ENCODE measurements at regions not wholly inside any gene's neighbourhood (a gene's known extent, or its start where the extent isn't known, plus 50 kb on each side); places are given as distances from the start of the nearest gene placed in this dataset.

GRCh38 chr10:29797616-29798015, 162.8 kb upstream of the SVIL start:
- ChIA-PET POLR2A (interaction anchor here (0.6 kb wide), 1 partner anchor 37 kb away, joined by 4 read pairs; no protein-coding TSS in a partner anchor), CTCF (interaction anchor here (0.9 kb wide), 1 partner anchor 14 kb away, joined by 4 read pairs; no protein-coding TSS in a partner anchor)
- Histone ChIP-seq H3K36me3 (ENCODE audit: control insufficient read depth, insufficient read depth, low read length) (no peaks in the 10 kb centered on the region), H3K4me3 (ENCODE audit: low read depth, low read length) (no peak overlapping the region), H3K27me3 (ENCODE audit: control insufficient read depth, insufficient read depth, low read length) (no peaks in the 10 kb centered on the region)
- no peak for DNase-seq (ENCODE audit: low read depth)
- no peak for TF ChIP-seq CTCF (IDR thresholded peaks at IDR 0.05; ENCODE audit: insufficient read depth, low read depth, low read length)

GRCh38 chr10:29795850-29796249, 161.1 kb upstream of the SVIL start:
- TF ChIP-seq CTCF (IDR thresholded peaks at IDR 0.05; ENCODE audit: insufficient read depth, low read depth, low read length) = no peak
- no peak overlapping the region for H3K4me3 ChIP-seq (ENCODE audit: low read depth, low read length)
- ChIA-PET CTCF (no interaction called here), POLR2A (no interaction called here)
- no peaks in the 10 kb centered on the region for H3K27me3 ChIP-seq (ENCODE audit: control insufficient read depth, insufficient read depth, low read length)
- H3K36me3 ChIP-seq (ENCODE audit: control insufficient read depth, insufficient read depth, low read length) = no peaks in the 10 kb centered on the region
- peak; percentile 49 for DNase-seq (ENCODE audit: low read depth)

GRCh38 chr10:29794776-29795611, 160.2 kb upstream of the SVIL start:
- no peaks in the 10 kb centered on the region for H3K36me3 ChIP-seq (ENCODE audit: control insufficient read depth, insufficient read depth, low read length)
- TF ChIP-seq CTCF (IDR thresholded peaks at IDR 0.05; ENCODE audit: insufficient read depth, low read depth, low read length) = no peak
- ChIA-PET CTCF (no interaction called here), POLR2A (no interaction called here)
- no peak overlapping the region for H3K4me3 ChIP-seq (ENCODE audit: low read depth, low read length)
- DNase-seq (ENCODE audit: low read depth) = peak; percentile 34
- no peaks in the 10 kb centered on the region for H3K27me3 ChIP-seq (ENCODE audit: control insufficient read depth, insufficient read depth, low read length)

GRCh38 chr10:29791773-29792172, 157.0 kb upstream of the SVIL start:
- H3K27me3 ChIP-seq (ENCODE audit: control insufficient read depth, insufficient read depth, low read length) = no peaks in the 10 kb centered on the region
- CTCF ChIA-PET = interaction anchor here (0.8 kb wide), 1 partner anchor 20 kb away, joined by 3 read pairs; no protein-coding TSS in a partner anchor
- TF ChIP-seq CTCF (IDR thresholded peaks at IDR 0.05; ENCODE audit: insufficient read depth, low read depth, low read length) = no peak

GRCh38 chr10:29790207-29790606, 155.4 kb upstream of the SVIL start:
- H3K36me3 ChIP-seq (ENCODE audit: control insufficient read depth, insufficient read depth, low read length) = no peaks in the 10 kb centered on the region
- CTCF ChIA-PET = interaction anchor here (0.8 kb wide), 1 partner anchor 53 kb away, joined by 3 read pairs; no protein-coding TSS in a partner anchor
- POLR2A ChIA-PET = no interaction called here
- no peak overlapping the region for H3K4me3 ChIP-seq (ENCODE audit: low read depth, low read length)
- DNase-seq (ENCODE audit: low read depth) = no peak
- H3K27me3 ChIP-seq (ENCODE audit: control insufficient read depth, insufficient read depth, low read length) = no peaks in the 10 kb centered on the region
- TF ChIP-seq CTCF (IDR thresholded peaks at IDR 0.05; ENCODE audit: insufficient read depth, low read depth, low read length) = no peak

More at GRCh38 chr10:29791773-29792172, 157.0 kb upstream of the SVIL start:
- DNase-seq (ENCODE audit: low read depth) = no peak
- Histone ChIP-seq H3K36me3 (ENCODE audit: control insufficient read depth, insufficient read depth, low read length) (no peaks in the 10 kb centered on the region), H3K4me3 (ENCODE audit: low read depth, low read length) (no peak overlapping the region)
- POLR2A ChIA-PET = no interaction called here
